AG10803 (cell line): ENCODE measurements at regions not wholly inside any gene's neighbourhood (a gene's known extent, or its start where the extent isn't known, plus 50 kb on each side); places are given as distances from the start of the nearest gene placed in this dataset.

Experiments
- DNase-seq: peaks from one replicate; pipeline ENCODE4 v3.0.0; 2010; ENCODE audit warnings: low read depth
- H3K4me3 ChIP-seq: 2 replicates; pipeline ENCODE4 v1.5.1; 2011; ENCODE audit warnings: mild to moderate bottlenecking, low read length, control low read depth
- CTCF ChIP-seq: conservative IDR thresholded peaks from 2 replicates; pipeline ENCODE4 v1.5.1; 2011; ENCODE audit warnings: mild to moderate bottlenecking, low read length, control low read depth, inconsistent platforms

GRCh38 chr18:65146482-65147021 lies 604.3 kb upstream of the CDH7 start:
- no peak for DNase-seq
- no peak for TF ChIP-seq CTCF
- H3K4me3 ChIP-seq: no peak overlapping the region

GRCh38 chr18:65145312-65145711 lies 605.5 kb upstream of the CDH7 start:
- no peak overlapping the region for H3K4me3 ChIP-seq
- DNase-seq: no peak
- no peak for TF ChIP-seq CTCF

GRCh38 chr18:65133610-65134009 lies 617.2 kb upstream of the CDH7 start:
- no peak for TF ChIP-seq CTCF
- no peak overlapping the region for H3K4me3 ChIP-seq
- DNase-seq: no peak

- H3K4me3 ChIP-seq: no peak overlapping the region
- no peak for TF ChIP-seq CTCF
- DNase-seq: no peak
Observed at GRCh38 chr18:65124633-65125032, 626.2 kb upstream of the CDH7 start.

GRCh38 chr18:65103864-65104263 lies 646.9 kb upstream of the CDH7 start:
- DNase-seq: no peak
- TF ChIP-seq CTCF: no peak
- H3K4me3 ChIP-seq: no peak overlapping the region

GRCh38 chr18:65093346-65093745 lies 657.5 kb upstream of the CDH7 start:
- H3K4me3 ChIP-seq: no peak overlapping the region
- TF ChIP-seq CTCF: no peak
- DNase-seq: no peak

- TF ChIP-seq CTCF: peak; percentile 25; the same call in 1 of the 2 replicates
- DNase-seq: no peak
- H3K4me3 ChIP-seq: no peak overlapping the region
Observed at GRCh38 chr18:65091744-65092329, 659.0 kb upstream of the CDH7 start.
